SU-DHL-6 (cell line): ENCODE measurements at regions not wholly inside any gene's neighbourhood (a gene's known extent, or its start where the extent isn't known, plus 50 kb on each side); places are given as distances from the start of the nearest gene placed in this dataset.

ENCODE experiments used
- H2AFZ ChIP-seq: fragments of 200-600 bp; sonication (generic); 2 replicates; pipeline ENCODE4 v1.6.1; 2014; ENCODE audit warnings: low read depth, mild to moderate bottlenecking, moderate library complexity, mixed read lengths, antibody characterized with exemption, low read length; ENCODE audit not compliant: severe bottlenecking
- H3F3A ChIP-seq: fragments of 200-600 bp; shearing (Covaris generic); 2 replicates; pipeline ENCODE4 v1.6.0; 2016; ENCODE audit warnings: antibody characterized with exemption, mild to moderate bottlenecking; ENCODE audit not compliant: insufficient read depth
- H3K27ac ChIP-seq: fragments of 200-600 bp; sonication (generic); 2 replicates; pipeline ENCODE4 v1.5.1; 2016; ENCODE audit warnings: low read depth, mild to moderate bottlenecking, low read length, moderate library complexity, mixed read lengths
- H3K27me3 ChIP-seq: fragments of 200-600 bp; sonication (generic), shearing (Covaris generic); 2 replicates; pipeline ENCODE4 v1.6.0; 2014; ENCODE audit warnings: mild to moderate bottlenecking, low read length
- H3K36me3 ChIP-seq: fragments of 200-600 bp; sonication (generic); 2 replicates; pipeline ENCODE4 v1.6.1; 2014; ENCODE audit warnings: mild to moderate bottlenecking, low read length, mixed read lengths
- H3K4me2 ChIP-seq: fragments of 300-600, 200-600 bp; shearing (Covaris generic), sonication (generic); 2 replicates; pipeline ENCODE4 v1.6.0; 2014; ENCODE audit warnings: low read length, low read depth, mild to moderate bottlenecking; ENCODE audit not compliant: poor library complexity, severe bottlenecking
- H3K4me3 ChIP-seq: fragments of 200-600 bp; sonication (generic); 2 replicates; pipeline ENCODE4 v1.5.1; 2014; ENCODE audit warnings: antibody characterized with exemption, low read length, mild to moderate bottlenecking, mixed read lengths; ENCODE audit not compliant: insufficient read depth, poor library complexity, severe bottlenecking
- H3K79me2 ChIP-seq: fragments of 200-600 bp; sonication (generic); 2 replicates; pipeline ENCODE4 v1.6.1; 2014; ENCODE audit warnings: mild to moderate bottlenecking, low read length, moderate library complexity; ENCODE audit not compliant: insufficient read depth
- H3K9ac ChIP-seq: fragments of 200-600 bp; sonication (generic); 2 replicates; pipeline ENCODE4 v1.7.0; 2014; ENCODE audit warnings: mild to moderate bottlenecking, low read length
- H3K9me2 ChIP-seq: fragments of 200-600 bp; sonication (generic); replicated peaks from 2 replicates; pipeline ENCODE4 v1.6.1; 2014; ENCODE audit warnings: low read length; ENCODE audit not compliant: insufficient read depth
- H3K9me3 ChIP-seq: fragments of 200-600 bp; sonication (generic); 2 replicates; pipeline ENCODE4 v1.6.1; 2014; ENCODE audit warnings: low read length, mixed read lengths; ENCODE audit not compliant: insufficient read depth
- H4K20me1 ChIP-seq: fragments of 200-600 bp; sonication (generic); 2 replicates; pipeline ENCODE4 v1.6.1; 2014; ENCODE audit warnings: low read depth, mild to moderate bottlenecking, antibody characterized with exemption, low read length, moderate library complexity, mixed read lengths
- CTCF ChIP-seq: fragments of 200-600 bp; sonication (generic); IDR thresholded peaks from one replicate; pipeline ENCODE4 v1.5.1; 2017; ENCODE audit warnings: antibody characterized with exemption, mild to moderate bottlenecking, low read length, moderate library complexity; ENCODE audit not compliant: insufficient read depth, poor library complexity, severe bottlenecking
- EZH2phosphoT487 ChIP-seq: fragments of 200-600 bp; sonication (generic), shearing (Covaris generic); conservative IDR thresholded peaks from 2 replicates; pipeline ENCODE4 v1.6.1; 2018; ENCODE audit warnings: mild to moderate bottlenecking, antibody characterized with exemption, low read length, moderate library complexity, mixed read lengths

- Histone ChIP-seq H4K20me1 (no peaks in the 10 kb centered on the region), H3K4me3 (no peak overlapping the region), H3K9me3 (0 out of 2 replicates have a peak, but pooled peaks cover 3% of the 10 kb centered on the region), H3K36me3 (no peaks in the 10 kb centered on the region), H3K9me2 (no peaks in the 10 kb centered on the region), H3K79me2 (no peaks in the 10 kb centered on the region), H3K4me2 (no peak overlapping the region), H3F3A (no peaks in the 10 kb centered on the region), H3K27ac (no peak overlapping the region), H3K9ac (no peak overlapping the region), H2AFZ (no peak overlapping the region), H3K27me3 (no peaks in the 10 kb centered on the region)
- TF ChIP-seq CTCF (no peak), EZH2phosphoT487 (no peak)
Measured at GRCh38 chr6:67190733-67191132, 1444.3 kb upstream of the ADGRB3 start.

- H3K4me2 ChIP-seq: no peak overlapping the region
- H2AFZ ChIP-seq: no peak overlapping the region
- no peaks in the 10 kb centered on the region for H3K9me3 ChIP-seq
- H3K27ac ChIP-seq: no peak overlapping the region
- no peaks in the 10 kb centered on the region for H3K9me2 ChIP-seq
- H3F3A ChIP-seq: no peaks in the 10 kb centered on the region
- no peaks in the 10 kb centered on the region for H3K27me3 ChIP-seq
- H3K79me2 ChIP-seq: no peaks in the 10 kb centered on the region
- no peak overlapping the region for H3K9ac ChIP-seq
- H4K20me1 ChIP-seq: no peaks in the 10 kb centered on the region
- H3K4me3 ChIP-seq: no peak overlapping the region
- H3K36me3 ChIP-seq: 0 out of 2 replicates have a peak, but pooled peaks cover 2% of the 10 kb centered on the region
- no peak for TF ChIP-seq CTCF
Measured at GRCh38 chr6:67184405-67184804, 1450.7 kb upstream of the ADGRB3 start.

GRCh38 chr6:67175101-67175500, 1460.0 kb upstream of the ADGRB3 start:
- Histone ChIP-seq H3K4me2 (no peak overlapping the region), H2AFZ (peak overlapping the region; percentile 73), H3K27me3 (no peaks in the 10 kb centered on the region)

More at GRCh38 chr6:67175101-67175500, 1460.0 kb upstream of the ADGRB3 start:
- H3K27ac ChIP-seq: no peak overlapping the region
- no peaks in the 10 kb centered on the region for H3K79me2 ChIP-seq
- no peak overlapping the region for H3K4me3 ChIP-seq
- no peak overlapping the region for H3K9ac ChIP-seq
- H3F3A ChIP-seq: no peaks in the 10 kb centered on the region
- no peaks in the 10 kb centered on the region for H3K9me3 ChIP-seq
- H3K36me3 ChIP-seq: no peaks in the 10 kb centered on the region
- no peaks in the 10 kb centered on the region for H3K9me2 ChIP-seq
- H4K20me1 ChIP-seq: no peaks in the 10 kb centered on the region
- no peak for TF ChIP-seq CTCF
- no peak for TF ChIP-seq EZH2phosphoT487
